VCaP (cell line): ENCODE measurements at regions not wholly inside any gene's neighbourhood (a gene's known extent, or its start where the extent isn't known, plus 50 kb on each side); places are given as distances from the start of the nearest gene placed in this dataset.
A peak's percentile ranks its signal among the peaks of the same experiment; 100 is the strongest.

ENCODE experiments used
- H3K27ac ChIP-seq: fragments of 450-650 bp; 2 replicates; pipeline ENCODE4 v1.5.1; 2017
- TF ChIP-seq, protein P1 (sequence below): fragments of 450-650 bp; conservative IDR thresholded peaks from 2 replicates; pipeline ENCODE4 v1.5.1; 2017; ENCODE audit warnings: mild to moderate bottlenecking, moderate library complexity

DNA sequence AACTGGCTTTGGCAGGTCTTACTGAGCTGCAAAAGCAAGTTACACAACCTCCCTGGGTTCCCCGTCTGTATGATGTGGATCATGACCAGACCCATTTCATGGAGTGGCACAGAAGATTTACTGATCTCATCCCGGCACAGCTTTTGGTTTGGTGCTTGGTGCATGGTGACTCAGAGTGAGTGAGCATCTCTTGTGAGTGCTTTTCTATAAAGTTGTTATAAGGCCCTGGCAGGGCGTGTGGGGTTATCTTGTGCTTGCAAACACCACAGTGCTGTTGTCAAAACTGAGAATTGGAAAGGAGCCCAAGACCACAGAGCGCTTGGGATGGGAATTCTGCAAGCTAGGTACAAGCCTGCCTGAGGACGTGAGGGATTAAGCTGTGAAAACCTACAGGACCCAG is 425.2 kb downstream of the GADD45G start:
- no peak overlapping the region for H3K27ac ChIP-seq
- TF ChIP-seq, protein P1, sequence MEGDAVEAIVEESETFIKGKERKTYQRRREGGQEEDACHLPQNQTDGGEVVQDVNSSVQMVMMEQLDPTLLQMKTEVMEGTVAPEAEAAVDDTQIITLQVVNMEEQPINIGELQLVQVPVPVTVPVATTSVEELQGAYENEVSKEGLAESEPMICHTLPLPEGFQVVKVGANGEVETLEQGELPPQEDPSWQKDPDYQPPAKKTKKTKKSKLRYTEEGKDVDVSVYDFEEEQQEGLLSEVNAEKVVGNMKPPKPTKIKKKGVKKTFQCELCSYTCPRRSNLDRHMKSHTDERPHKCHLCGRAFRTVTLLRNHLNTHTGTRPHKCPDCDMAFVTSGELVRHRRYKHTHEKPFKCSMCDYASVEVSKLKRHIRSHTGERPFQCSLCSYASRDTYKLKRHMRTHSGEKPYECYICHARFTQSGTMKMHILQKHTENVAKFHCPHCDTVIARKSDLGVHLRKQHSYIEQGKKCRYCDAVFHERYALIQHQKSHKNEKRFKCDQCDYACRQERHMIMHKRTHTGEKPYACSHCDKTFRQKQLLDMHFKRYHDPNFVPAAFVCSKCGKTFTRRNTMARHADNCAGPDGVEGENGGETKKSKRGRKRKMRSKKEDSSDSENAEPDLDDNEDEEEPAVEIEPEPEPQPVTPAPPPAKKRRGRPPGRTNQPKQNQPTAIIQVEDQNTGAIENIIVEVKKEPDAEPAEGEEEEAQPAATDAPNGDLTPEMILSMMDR, result no peak

DNA sequence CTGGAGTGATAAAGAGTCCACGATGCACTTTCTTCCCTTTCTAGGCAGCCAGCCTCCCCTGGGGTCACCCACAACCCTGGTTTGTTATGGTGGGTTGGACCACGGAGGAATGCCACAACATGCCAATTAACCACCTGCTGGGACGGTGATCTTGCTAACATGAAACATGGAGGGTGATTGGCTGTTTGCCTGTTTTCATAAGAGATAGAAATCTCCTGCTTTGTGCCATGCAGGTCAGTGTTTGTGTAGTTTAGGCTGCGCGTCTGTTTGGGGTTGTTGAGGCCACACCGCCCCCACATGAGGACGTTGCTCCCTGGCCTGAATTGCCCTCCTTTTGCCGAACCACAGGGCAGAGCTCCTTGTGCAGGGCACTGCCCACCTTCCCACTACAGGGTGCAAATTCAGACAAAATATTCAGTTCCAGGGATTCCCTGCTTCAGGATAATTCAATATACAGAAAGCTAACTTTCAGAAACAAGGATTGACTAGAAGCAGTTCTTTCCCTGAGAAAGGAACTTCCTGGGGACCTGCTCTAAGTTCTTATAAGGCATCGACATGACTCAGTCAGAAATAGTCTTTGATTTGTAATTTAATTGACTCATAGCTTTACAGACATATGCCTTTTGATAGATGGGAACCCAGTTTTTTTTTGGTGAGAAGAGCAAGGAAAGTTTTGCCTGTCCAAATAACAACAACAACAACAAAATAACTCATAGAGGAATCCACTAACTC is 427.6 kb downstream of the GADD45G start:
- TF ChIP-seq, protein P1, result no peak
- H3K27ac ChIP-seq, result peak overlapping the region; percentile 48; the same call in 1 of the 2 replicates

DNA sequence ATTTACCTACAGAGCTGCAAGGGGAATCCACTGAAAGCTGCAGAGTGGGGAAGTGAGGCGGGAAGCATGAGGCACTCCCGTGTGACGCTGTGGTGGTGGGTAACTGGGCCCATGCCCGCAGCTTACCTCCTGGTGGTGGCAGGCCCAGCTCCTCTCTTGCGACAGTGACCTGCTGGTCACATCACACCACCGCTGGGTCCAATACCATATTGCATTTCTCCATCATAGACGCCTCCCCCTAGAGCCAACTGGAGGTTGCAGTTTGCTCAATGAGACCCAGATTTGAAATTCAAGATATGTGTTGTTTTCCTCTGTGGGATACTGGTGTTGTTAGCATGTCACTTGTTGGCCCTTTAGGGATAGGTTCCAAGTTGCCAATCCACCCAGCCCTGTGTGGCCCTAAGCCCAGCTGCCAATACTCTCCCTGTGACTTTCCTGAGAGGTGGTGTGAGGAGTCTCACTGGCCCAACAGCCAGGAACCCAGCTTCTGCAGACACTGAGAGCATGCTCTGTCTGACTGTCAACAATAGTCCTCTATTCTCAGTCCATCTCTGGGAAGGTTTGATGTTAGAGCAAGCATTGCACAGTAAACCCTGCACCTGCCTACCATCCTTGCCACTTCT is 428.3 kb downstream of the GADD45G start:
- H3K27ac ChIP-seq, result peak overlapping the region; percentile 48; the same call in 1 of the 2 replicates
- TF ChIP-seq, protein P1, result no peak

DNA sequence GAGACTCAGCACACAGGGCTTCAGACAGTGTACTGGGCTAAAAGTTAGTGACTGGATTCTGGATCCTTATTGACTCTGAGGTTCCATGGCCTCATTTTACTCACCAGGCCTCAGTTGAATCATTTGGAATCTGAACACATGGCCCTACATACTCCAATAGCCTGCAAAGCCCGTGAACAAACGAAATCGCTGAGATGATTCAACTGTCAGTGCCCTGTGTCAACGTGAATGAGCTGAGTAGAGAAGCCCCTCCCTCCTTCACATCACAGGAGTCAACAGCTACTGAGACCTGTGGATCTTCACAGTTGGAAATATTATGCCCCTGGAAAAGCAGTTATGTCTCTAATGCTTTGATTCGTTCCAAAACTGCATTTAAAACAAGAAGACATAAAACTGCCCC is 429.3 kb downstream of the GADD45G start:
- TF ChIP-seq, protein P1, result no peak

DNA sequence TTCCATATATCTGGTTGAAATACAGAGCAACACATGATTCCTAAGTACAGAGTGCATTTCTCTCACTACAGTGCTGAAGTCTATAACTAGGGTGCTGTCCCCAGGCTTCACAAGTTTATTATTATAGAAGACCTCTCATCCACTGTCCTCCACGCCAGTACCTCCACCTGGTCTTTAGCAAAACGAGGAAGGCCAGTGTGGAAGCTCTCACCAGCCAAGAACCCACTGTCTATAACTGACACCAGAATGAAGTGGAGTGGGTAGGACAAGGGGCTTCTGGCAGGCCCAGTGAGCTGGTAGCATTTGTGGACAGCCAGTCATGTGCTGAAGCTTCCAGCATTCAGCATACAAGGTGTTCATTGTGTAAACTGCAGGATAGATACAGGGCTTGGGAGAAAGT is 430.7 kb downstream of the GADD45G start:
- TF ChIP-seq, protein P1, result no peak
- no peak overlapping the region for H3K27ac ChIP-seq

More for the DNA sequence above, 429.3 kb downstream of the GADD45G start:
- H3K27ac ChIP-seq, result no peak overlapping the region

DNA sequence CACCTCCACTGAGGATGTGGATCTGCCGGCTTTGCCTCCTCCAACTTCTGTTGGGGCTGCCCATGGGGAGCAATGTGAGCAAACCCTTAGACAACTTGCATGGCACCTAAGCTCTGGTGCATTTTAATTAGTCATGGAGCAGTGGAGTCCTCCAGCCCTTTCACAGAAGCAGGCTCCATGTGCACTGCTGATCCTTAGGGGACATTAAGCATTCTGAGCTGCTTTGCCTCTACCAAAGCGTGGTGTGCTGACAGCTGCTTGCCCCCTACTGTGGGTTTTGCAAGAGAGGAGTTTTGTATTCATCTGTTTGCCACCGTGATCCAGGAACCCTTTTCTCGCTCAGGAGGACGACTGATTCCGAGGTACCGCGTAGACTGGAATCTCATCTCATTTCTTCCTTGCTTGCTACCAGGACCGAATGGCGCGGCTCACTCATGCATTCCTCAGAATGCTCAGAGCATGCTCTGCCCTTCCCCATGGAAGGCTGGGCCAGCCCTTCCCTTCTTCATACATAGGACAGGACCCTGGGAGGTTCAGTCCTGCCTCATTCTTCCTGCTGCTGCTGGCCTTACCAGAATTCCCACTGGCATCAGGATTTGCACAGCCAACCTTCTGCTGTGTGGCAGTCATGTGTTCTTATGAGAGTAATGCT is 432.5 kb downstream of the GADD45G start:
- TF ChIP-seq, protein P1, result no peak
- H3K27ac ChIP-seq, result no peak overlapping the region

DNA sequence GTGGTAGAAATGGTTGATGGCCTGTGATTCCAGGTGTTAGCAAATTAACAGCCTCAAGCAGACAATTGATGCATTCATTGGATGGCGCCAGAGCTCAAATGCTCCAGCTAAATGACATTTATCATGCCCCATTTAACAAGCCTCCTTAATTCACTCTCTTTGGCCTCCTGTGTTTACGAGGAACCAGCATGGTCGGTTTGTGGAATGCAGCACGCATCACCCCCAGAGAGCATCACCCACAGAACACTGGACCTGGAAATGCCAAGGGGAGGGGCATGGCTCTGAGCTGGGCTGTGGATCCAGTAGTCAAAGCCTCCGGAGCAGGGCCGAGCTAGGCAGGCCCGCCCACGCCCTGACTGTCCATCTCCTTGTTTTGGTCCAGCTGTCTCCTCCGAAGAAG is 434.0 kb downstream of the GADD45G start:
- TF ChIP-seq, protein P1, result no peak
- no peak overlapping the region for H3K27ac ChIP-seq
